Epithelial cell of esophagus (primary cell): ENCODE measurements at regions not wholly inside any gene's neighbourhood (a gene's known extent, or its start where the extent isn't known, plus 50 kb on each side); places are given as distances from the start of the nearest gene placed in this dataset.
A peak's percentile ranks its signal among the peaks of the same experiment; 100 is the strongest.

ENCODE experiments used
- DNase-seq: peaks from one replicate; pipeline ENCODE4 v3.0.0; 2010; ENCODE audit warnings: low read depth
- H3K4me3 ChIP-seq: 2 replicates; pipeline ENCODE4 v1.5.1; 2011; ENCODE audit warnings: mild to moderate bottlenecking, low read length, control low read depth
- CTCF ChIP-seq: IDR thresholded peaks from 2 replicates; pipeline ENCODE4 v1.5.1; 2011; ENCODE audit warnings: low read depth, mild to moderate bottlenecking, low read length, control low read depth, inconsistent platforms; ENCODE audit not compliant: insufficient read depth; ENCODE audit errors: missing control alignments

GRCh38 chr18:61989138-61989537 is 96.3 kb upstream of the RNF152 start:
- no peak for DNase-seq
- no peak for TF ChIP-seq CTCF
- H3K4me3 ChIP-seq = no peak overlapping the region

- no peak for TF ChIP-seq CTCF
- no peak overlapping the region for H3K4me3 ChIP-seq
- no peak for DNase-seq
These were observed 95.3 kb upstream of the RNF152 start for GRCh38 chr18:61988100-61988499.

GRCh38 chr18:61985681-61986080 is 92.9 kb upstream of the RNF152 start:
- DNase-seq = no peak
- no peak overlapping the region for H3K4me3 ChIP-seq
- TF ChIP-seq CTCF = no peak

- DNase-seq = no peak
- no peak for TF ChIP-seq CTCF
These were observed 91.5 kb upstream of the RNF152 start for GRCh38 chr18:61984349-61984748.

GRCh38 chr18:61982475-61982874 is 89.7 kb upstream of the RNF152 start:
- no peak for DNase-seq
- H3K4me3 ChIP-seq = no peak overlapping the region
- no peak for TF ChIP-seq CTCF

More at GRCh38 chr18:61984349-61984748, 91.5 kb upstream of the RNF152 start:
- no peak overlapping the region for H3K4me3 ChIP-seq

GRCh38 chr18:61980355-61980754 is 87.5 kb upstream of the RNF152 start:
- peak; percentile 25 for DNase-seq
- no peak overlapping the region for H3K4me3 ChIP-seq
- TF ChIP-seq CTCF = no peak

GRCh38 chr18:61975526-61976326 is 82.9 kb upstream of the RNF152 start:
- TF ChIP-seq CTCF = no peak
- DNase-seq = no peak
- H3K4me3 ChIP-seq = no peak overlapping the region
